HUES6 (cell line): ENCODE measurements at regions not wholly inside any gene's neighbourhood (a gene's known extent, or its start where the extent isn't known, plus 50 kb on each side); places are given as distances from the start of the nearest gene placed in this dataset.

Source experiments
- H3K27ac ChIP-seq: 2 replicates; pipeline ENCODE4 v1.7.0; 2013; ENCODE audit warnings: low read depth, mild to moderate bottlenecking, low read length, inconsistent platforms
- H3K27me3 ChIP-seq: 2 replicates; pipeline ENCODE4 v1.6.1; 2013; ENCODE audit warnings: low read length; ENCODE audit not compliant: control insufficient read depth, insufficient read depth
- H3K36me3 ChIP-seq: 2 replicates; pipeline ENCODE4 v1.6.1; 2013; ENCODE audit warnings: low read length; ENCODE audit not compliant: control insufficient read depth, insufficient read depth
- H3K4me1 ChIP-seq: 2 replicates; pipeline ENCODE4 v1.6.1; 2013; ENCODE audit warnings: low read length; ENCODE audit not compliant: control insufficient read depth, insufficient read depth
- H3K4me3 ChIP-seq: 2 replicates; pipeline ENCODE4 v1.5.1; 2013; ENCODE audit warnings: low read depth, low read length
- H3K9ac ChIP-seq: one replicate; pipeline ENCODE4 v1.6.1; 2013; ENCODE audit warnings: mild to moderate bottlenecking, low read length
- H3K9me3 ChIP-seq: 2 replicates; pipeline ENCODE4 v1.6.1; 2013; ENCODE audit warnings: low read depth, low read length; ENCODE audit not compliant: control insufficient read depth, insufficient read depth

DNA sequence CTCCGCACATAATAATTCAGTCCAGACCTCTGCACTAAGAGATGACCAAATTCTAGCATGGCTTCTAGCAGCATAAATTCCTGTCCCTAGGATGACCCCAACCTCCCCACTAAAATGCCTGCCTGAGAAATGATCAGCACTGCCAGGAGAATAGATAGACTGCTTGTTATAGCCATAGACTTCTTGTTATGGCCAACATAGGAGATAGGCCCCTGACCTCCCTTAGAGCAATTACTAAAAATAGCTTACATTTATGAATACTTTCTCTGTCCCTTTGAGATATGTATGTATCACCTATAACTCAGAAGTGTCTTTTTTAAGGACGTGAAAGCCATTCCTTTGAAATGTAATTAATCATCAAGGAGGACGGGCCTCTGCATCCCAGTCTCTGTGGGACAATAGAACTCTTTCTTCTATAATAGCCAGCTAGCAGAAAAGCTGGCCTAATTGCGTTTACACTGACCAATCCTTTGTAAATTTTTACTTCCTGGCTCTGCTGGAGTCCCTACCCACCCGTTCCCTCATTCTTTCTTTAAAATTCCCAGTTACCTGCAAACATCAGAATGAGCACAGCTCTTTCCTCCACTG, 1002.7 kb downstream of the CDH18 start:
- H3K27ac ChIP-seq, result no peak overlapping the region

DNA sequence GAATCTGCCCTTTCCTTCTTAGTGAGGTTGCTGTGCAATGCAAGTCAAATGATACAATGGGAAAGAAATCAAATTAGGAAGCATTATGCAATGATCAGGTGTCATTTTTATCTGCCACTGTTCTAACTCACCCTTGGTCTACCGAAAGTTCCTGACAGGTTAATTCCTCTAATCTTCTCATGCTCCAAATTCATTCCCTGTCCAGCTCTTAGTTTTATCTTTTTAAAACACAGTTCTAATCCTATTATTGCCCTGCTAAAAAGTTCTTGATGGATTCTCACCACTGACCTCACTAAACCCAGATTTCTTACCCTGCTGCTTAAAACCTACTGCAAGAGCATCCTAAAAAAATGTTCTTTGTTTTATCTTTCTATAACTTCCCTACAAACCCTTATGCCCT, 1000.9 kb downstream of the CDH18 start:
- peaks cover 27% of the 10 kb centered on the region for H3K4me1 ChIP-seq
- H3K27ac ChIP-seq, result no peak overlapping the region
- no peaks in the 10 kb centered on the region for H3K27me3 ChIP-seq
- no peaks in the 10 kb centered on the region for H3K9me3 ChIP-seq
- no peaks in the 10 kb centered on the region for H3K36me3 ChIP-seq
- H3K4me3 ChIP-seq, result no peak overlapping the region
- no peak overlapping the region for H3K9ac ChIP-seq

More for the DNA sequence above, 1002.7 kb downstream of the CDH18 start:
- Histone ChIP-seq H3K9me3 (no peaks in the 10 kb centered on the region; the same call in 1 of the 2 replicates), H3K4me1 (peaks cover 27% of the 10 kb centered on the region), H3K4me3 (no peak overlapping the region), H3K27me3 (no peaks in the 10 kb centered on the region), H3K36me3 (no peaks in the 10 kb centered on the region), H3K9ac (no peak overlapping the region)

DNA sequence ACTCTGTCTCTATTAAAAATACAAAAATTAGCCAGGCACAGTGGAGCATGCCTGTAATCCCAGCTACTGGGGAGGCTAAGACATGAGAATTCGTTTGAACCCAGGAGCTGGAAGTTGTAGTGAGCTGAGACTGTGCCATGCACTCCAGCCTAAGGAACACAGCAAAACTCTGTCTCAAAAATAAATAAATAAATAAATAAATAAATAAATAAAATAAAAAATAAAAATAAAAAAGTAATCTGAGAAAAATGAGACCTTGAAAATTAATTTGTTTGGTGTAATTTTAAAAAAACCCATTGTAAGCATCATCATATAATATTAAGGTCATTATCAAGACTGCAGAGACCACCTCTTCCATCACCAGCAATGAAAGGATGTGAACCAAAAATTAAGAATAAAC, 997.1 kb downstream of the CDH18 start:
- Histone ChIP-seq H3K27me3 (no peaks in the 10 kb centered on the region), H3K27ac (no peak overlapping the region), H3K4me3 (no peak overlapping the region), H3K9me3 (no peaks in the 10 kb centered on the region), H3K4me1 (peaks cover 17% of the 10 kb centered on the region), H3K36me3 (no peaks in the 10 kb centered on the region), H3K9ac (no peak overlapping the region)

DNA sequence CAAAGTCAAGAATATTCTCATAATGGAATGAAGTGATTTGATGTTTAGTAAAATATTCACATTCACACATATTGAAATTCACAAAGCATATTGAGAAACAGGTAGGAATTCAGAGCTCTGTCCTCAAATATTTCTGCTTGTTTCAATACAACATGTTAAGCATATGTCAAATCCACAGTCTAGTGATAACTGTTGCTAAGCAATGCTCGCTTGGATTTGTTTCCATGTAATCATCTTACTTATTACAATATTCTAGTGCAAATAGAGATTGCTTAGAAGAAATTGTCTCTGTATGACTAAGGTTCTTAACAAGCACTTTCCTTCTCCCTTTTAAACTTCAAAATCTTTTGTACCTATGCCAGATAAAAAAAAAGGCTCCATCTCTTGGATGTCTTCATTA, 995.7 kb downstream of the CDH18 start:
- no peak overlapping the region for H3K9ac ChIP-seq
- H3K27ac ChIP-seq, result no peak overlapping the region
- no peaks in the 10 kb centered on the region for H3K36me3 ChIP-seq
- H3K4me3 ChIP-seq, result no peak overlapping the region
- H3K4me1 ChIP-seq, result peaks cover 5% of the 10 kb centered on the region
- H3K9me3 ChIP-seq, result no peaks in the 10 kb centered on the region
- H3K27me3 ChIP-seq, result no peaks in the 10 kb centered on the region

DNA sequence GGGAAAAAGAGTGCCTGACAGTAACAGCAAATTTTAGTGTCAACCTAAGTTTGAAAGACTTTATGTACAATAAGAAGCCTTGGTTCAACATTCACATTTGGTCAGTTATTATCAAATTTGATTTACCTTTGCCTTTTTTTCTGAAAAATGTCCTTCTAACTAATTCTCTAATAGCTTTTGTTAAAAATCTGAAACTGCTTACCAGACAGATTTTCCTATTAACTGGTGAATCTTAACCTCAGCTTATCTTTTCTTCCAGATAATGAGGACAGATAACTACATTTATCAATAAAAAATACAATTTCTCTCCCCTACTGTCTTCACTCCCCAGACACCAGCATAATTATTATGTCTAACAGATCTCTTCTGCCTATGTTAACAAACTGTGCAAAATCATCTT, 988.5 kb downstream of the CDH18 start:
- Histone ChIP-seq H3K4me3 (no peak overlapping the region), H3K9me3 (no peaks in the 10 kb centered on the region), H3K36me3 (no peaks in the 10 kb centered on the region), H3K9ac (no peak overlapping the region), H3K27ac (no peak overlapping the region), H3K27me3 (no peaks in the 10 kb centered on the region), H3K4me1 (no peaks in the 10 kb centered on the region)

DNA sequence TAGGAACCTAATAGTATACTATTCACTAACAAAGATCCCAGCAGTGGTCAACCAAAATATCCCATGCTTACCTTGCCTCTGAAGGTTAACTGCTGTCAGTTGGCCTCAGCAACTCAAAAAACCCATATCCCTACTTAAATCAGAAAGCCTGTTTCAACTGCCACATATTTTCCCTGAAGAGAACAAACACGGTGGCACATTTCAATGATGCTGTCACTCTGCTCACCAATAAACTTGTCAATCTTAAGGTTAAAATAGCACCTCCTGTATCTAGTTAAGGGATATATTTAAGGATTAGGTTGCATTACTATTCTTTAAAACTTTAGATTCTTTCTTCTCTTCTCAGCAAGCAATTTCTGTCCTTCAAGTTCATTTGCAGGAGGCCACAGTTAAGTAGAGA, 986.9 kb downstream of the CDH18 start:
- Histone ChIP-seq H3K27me3 (no peaks in the 10 kb centered on the region), H3K9ac (no peak overlapping the region), H3K9me3 (no peaks in the 10 kb centered on the region), H3K4me3 (no peak overlapping the region), H3K4me1 (no peaks in the 10 kb centered on the region), H3K27ac (no peak overlapping the region), H3K36me3 (no peaks in the 10 kb centered on the region)

DNA sequence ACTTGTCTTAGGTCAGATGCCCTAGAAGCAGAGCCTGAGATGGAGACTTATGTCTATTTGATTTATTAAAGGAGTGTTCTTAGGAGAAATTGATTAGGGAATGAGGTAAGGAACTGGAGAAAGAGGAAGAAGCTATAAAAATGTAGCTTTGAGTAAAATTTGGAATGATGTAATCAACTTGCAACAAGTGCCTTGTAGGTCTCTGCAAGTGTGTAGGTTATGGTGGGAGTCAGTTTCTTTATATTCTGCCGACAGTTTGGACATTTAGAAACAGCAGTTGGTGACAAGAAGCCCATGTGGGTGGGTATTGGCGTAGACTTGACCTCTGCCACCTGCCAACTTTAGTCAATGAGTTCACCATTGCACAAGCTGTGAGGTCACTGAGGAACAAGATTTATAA, 986.5 kb downstream of the CDH18 start:
- Histone ChIP-seq H3K9ac (no peak overlapping the region), H3K27me3 (no peaks in the 10 kb centered on the region), H3K4me3 (no peak overlapping the region), H3K9me3 (no peaks in the 10 kb centered on the region), H3K36me3 (no peaks in the 10 kb centered on the region), H3K27ac (no peak overlapping the region), H3K4me1 (no peaks in the 10 kb centered on the region)

DNA sequence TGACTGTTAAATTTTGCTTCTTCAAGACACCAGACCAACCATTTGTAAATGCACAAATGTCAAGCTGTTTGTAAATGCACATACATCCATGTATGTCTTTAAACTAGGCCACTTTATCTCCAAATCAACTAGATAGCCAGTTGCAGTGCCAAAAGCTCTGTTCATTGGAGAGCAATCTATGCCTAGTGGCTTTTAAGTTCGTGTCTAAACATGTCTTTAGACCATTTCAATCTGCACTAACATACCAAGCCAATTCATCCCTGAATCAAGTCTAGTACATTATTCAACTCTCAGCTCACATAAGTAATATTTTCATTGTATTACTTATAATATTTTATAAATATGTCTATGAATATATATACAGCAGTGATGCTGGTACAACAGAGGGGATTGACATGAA, 985.9 kb downstream of the CDH18 start:
- H3K9me3 ChIP-seq, result no peaks in the 10 kb centered on the region
- H3K4me3 ChIP-seq, result no peak overlapping the region
- H3K27ac ChIP-seq, result no peak overlapping the region
- no peaks in the 10 kb centered on the region for H3K27me3 ChIP-seq
- no peak overlapping the region for H3K9ac ChIP-seq
- H3K36me3 ChIP-seq, result no peaks in the 10 kb centered on the region
- no peaks in the 10 kb centered on the region for H3K4me1 ChIP-seq

DNA sequence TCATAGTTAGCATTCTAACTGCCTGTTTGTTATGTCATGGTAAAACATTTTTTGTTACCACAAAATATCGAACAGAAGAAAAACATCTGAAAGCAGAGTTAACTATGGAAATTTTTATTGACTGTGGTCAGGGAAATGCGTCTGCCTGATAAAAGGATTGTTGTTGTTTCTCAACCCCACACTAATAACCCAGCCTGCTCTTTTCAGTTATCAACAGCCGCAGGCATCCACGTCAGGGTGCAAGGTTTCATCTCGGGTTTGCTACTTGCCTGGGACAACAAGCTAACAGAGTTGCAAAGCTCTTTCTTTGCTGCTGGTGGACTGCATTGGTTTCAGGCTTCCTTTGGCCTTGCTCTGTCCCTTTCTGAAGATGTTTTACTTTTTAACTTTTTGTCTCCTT, 969.2 kb downstream of the CDH18 start:
- Histone ChIP-seq H3K36me3 (no peaks in the 10 kb centered on the region), H3K9ac (no peak overlapping the region), H3K27ac (no peak overlapping the region), H3K27me3 (no peaks in the 10 kb centered on the region), H3K9me3 (no peaks in the 10 kb centered on the region), H3K4me1 (peaks cover 8% of the 10 kb centered on the region), H3K4me3 (no peak overlapping the region)

DNA sequence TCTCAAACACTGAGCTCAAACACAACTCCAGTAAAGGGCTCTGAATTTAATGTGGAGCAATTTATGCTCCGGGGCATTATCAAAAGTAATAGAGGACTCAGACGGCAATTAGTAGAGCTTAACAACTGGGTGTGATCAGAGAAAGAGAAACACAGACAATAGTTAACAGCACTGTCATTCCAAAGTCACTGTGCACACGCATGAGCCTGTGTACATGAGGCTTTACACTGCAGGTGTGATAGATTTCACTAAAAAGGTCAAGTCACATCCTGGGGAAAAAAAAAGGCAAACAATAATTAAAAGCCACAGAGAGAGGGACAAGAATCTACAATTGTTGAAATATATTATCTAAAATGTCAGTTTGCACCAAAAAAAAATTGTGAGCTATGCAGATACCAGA, 956.5 kb downstream of the CDH18 start:
- Histone ChIP-seq H3K36me3 (no peaks in the 10 kb centered on the region), H3K9ac (no peak overlapping the region), H3K4me3 (no peak overlapping the region), H3K27me3 (no peaks in the 10 kb centered on the region), H3K9me3 (no peaks in the 10 kb centered on the region), H3K4me1 (peaks cover 14% of the 10 kb centered on the region), H3K27ac (no peak overlapping the region)

DNA sequence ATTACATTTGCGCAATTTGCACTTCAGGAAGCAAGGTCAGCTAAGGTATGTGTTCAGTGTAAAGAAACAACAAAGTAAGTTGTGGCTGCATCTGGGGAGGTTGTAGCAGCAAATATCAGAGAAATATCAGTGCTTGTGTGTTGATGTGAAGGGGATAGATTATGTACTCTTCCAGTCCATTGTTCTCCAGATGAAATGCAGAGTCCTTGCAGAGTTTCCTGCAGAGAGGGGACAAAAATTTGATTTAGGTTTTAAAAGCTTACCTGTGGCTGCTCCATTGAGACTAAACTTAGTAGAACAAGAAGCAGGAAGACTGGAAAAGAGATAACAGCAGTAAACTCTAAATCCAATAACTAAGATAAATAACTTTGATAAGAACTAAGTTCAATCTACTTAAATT, 952.2 kb downstream of the CDH18 start:
- H3K9me3 ChIP-seq, result no peaks in the 10 kb centered on the region
- no peak overlapping the region for H3K4me3 ChIP-seq
- no peak overlapping the region for H3K27ac ChIP-seq
- H3K36me3 ChIP-seq, result no peaks in the 10 kb centered on the region
- H3K27me3 ChIP-seq, result no peaks in the 10 kb centered on the region
- H3K9ac ChIP-seq, result no peak overlapping the region
- peaks cover 14% of the 10 kb centered on the region for H3K4me1 ChIP-seq

DNA sequence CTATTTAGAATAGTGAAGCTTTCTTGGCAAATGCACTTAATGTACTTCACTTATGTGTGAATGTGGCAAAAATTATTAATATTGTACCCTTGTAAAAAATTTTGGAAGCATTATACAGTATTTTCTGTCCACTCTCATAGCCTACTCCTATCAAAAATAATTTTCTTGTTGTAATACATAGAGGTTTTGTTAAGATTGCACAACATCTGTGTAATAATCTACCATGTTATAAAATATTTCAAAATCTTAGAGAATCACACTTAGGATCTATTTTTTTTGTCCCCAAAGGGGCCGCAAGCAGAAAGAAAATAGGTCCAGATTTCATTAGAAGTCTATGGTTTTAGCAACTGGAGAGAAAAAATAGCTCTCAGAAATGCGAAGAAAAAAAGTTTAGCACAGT, 945.9 kb downstream of the CDH18 start:
- H3K27me3 ChIP-seq, result no peaks in the 10 kb centered on the region
- H3K36me3 ChIP-seq, result no peaks in the 10 kb centered on the region

More for the DNA sequence above, 945.9 kb downstream of the CDH18 start:
- Histone ChIP-seq H3K27ac (no peak overlapping the region), H3K9me3 (no peaks in the 10 kb centered on the region), H3K9ac (no peak overlapping the region), H3K4me3 (no peak overlapping the region), H3K4me1 (peaks cover 20% of the 10 kb centered on the region)
